IPS DF 4.7 (cell line): ENCODE measurements at regions not wholly inside any gene's neighbourhood (a gene's known extent, or its start where the extent isn't known, plus 50 kb on each side); places are given as distances from the start of the nearest gene placed in this dataset.

Source experiments
- DNase-seq: peaks from one replicate; pipeline ENCODE4 v3.0.0-alpha.2; 2013; ENCODE audit warnings: low spot score; ENCODE audit errors: extremely low read depth

DNA sequence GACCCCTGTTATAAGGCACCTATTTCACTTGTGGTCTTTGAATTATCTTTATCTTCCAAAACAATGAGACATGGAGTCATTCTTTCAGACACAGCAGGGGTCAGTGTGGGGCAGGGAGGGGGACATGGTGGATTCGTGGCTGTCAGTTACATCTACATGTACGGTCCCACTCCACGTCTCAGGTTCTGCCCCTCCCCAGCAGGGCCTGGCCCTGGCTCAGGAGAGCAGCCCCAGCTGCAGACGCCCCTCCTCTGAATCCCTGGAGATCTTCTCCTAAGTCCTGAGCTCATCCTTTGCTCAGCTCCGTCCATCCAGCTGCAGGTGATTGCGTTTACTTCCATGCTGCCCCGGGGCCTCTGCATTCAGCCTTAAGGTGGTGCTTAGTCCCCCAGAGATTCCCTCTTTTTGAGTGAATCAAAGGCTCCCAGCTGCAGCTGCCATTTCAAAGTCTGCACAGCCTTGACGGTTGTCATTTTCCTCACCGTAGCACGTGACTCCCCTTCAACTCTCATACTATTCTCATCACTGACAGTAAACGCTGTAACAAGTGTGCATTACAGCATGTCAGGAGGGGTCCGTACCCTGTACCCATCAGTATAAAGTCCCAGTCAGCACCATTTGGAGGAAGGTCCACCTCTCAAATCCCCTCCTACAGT lies 113.4 kb upstream of the TCERG1L start:
- DNase-seq, result no peak

DNA sequence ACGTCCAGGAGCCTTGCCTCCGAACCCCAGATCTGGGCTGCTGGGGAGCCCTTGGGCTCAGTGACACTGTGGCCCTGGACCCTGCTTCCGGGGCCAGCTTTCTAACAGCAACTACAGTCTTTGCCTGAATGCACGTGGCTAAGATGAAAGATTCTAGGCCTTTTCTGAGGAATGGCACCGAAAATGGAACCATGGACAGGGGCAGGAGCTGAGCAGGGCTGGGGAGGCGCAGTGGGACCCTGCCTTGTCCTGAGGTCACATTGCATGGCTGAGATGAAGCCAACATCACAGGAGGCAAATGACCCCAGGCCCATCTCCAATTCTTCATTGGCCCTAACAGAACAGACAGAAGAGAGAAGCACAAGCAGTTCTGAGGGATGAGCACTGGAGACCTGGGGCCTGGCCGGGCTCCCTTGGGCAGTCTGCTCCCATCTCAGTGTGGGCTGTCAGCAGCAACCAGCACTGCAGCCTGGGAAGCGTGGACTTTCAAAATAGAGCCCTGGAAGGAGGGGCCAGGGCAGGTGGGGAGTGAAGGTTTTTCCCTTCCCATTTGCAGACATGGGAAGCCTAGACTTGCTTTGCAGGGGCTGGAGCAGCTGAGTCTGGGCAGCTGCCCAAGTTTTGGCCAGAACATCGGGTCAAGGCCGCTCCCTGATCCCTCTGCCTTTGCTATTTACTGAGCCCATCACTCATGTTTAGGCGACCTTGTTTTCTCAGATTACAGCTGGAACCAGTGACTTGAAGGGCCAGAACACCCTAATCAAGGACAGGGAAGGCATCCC lies 114.4 kb upstream of the TCERG1L start:
- no peak for DNase-seq

DNA sequence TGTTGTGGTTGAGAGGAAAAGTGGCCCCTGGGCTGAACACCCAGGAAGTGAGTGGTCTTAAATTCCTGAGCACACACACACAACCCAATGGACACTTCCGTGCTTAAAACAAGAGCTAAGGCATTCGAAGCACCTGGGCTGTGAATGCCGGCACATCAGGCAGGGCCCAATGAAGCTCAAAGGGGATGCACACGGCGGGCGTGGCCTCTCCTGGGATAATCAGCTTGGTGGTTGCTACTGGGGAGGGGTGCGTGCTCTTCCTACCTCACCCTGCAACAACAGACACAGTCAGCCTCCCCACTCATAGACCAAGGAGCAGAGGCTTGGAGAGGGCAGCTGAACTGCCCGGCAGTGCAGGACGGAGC lies 115.0 kb upstream of the TCERG1L start:
- DNase-seq, result no peak

DNA sequence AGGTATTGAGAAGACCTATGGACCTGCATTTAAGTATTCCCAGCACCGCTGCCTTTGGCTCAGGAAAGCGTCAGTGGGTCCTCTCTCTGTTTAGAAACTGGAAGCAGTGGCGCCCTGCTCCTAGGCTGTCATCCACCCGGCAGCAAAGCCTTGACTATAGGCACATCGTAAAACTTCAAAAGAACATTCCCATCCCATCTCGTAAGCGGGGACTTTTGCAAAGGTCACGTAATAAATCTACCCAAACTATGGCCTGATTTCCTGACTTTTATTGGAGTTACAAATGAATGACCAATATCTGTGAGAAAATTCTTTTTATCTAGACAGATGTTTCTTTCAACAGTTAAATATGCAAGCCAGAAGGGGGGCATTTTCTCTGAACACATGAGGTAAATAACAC lies 115.8 kb upstream of the TCERG1L start:
- no peak for DNase-seq

DNA sequence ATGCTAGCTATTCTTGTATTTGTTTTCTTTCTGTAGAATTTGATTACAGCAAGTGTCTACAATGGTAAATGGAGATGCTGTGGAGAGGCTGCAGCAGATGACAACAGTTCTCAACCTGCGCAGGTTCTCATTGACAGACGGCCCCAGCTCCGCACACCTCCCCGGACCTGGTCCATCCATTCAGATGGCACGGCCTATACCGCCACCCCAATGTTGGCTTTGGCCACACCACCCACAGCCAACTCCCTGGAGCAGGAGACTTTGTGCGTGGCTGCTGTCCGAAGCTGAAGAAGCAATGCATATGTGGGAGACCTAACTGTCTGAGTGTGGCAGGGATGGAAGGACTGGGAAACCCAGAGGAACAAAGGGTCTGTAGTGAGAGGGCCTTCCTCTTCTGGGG lies 116.4 kb upstream of the TCERG1L start:
- no peak for DNase-seq

DNA sequence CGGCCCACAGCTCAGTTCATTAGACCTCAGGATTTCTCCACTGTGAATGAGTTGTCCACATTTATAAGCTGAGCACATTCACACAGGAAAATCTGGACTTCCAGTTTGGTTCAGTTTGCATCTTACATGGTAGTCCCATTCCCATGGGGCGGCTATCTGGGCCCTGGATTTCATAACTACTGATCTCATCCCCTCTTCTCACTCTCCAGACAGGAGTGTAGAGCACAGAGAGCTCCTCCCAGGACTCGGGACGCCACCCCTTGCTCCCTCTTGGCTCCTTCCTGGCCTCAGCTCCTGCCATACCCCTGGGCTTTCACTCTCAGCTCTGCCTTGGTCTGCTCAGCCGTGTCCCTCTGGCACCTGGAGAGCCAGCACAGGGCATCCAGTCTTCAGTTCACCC lies 117.6 kb upstream of the TCERG1L start:
- DNase-seq, result no peak

DNA sequence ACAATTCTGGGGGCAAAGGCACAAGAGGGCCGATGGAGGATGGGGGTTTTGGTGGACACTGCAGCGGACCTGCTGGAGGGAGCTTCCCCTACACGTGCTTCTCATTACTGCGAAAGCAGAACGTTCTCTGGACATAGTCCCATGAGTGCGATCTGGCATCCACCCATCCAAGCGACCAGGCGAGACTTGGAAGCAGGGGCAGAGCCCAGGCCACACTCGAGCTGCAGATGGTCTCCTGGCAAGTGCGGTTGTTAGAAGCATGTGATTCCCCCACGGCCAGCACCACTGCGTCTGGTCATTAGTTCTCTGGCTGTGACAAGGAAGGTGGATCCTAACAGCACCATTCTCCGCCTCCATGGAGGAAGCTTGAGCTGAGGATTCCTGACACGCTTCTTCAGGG lies 118.4 kb upstream of the TCERG1L start:
- DNase-seq, result no peak

DNA sequence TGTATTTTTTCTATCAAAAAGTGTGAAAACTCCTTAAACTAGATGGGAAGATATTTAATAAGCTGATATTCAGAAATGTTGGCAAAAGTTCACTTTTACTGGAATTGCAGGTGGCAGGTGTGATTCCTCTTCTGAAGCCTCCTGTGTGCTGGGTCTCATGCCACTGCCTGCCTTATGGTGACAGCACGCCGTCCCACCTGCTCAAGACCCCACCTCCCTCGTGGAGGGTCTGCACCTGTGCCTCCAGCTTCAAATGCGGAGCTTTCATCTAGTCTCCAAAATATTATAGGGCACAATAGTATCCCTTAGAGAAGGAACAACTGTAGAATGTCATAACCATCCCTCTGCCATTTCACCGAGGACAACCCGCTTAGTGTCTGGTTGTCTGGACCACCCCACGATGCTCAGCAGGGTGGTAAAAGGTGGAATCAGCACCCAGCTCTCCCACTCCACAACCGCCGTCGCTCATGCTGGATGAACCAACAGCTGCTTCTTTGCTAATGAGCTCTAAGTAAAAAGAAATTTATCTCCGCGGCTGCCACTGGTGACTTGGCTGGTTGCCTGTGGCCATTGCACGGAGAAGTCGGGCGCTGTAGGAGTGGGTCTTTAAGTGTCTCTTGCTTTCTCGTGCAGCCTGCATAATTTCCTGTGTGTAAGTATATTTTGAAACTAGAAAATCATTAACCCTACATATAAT lies 119.3 kb upstream of the TCERG1L start:
- DNase-seq, result no peak

DNA sequence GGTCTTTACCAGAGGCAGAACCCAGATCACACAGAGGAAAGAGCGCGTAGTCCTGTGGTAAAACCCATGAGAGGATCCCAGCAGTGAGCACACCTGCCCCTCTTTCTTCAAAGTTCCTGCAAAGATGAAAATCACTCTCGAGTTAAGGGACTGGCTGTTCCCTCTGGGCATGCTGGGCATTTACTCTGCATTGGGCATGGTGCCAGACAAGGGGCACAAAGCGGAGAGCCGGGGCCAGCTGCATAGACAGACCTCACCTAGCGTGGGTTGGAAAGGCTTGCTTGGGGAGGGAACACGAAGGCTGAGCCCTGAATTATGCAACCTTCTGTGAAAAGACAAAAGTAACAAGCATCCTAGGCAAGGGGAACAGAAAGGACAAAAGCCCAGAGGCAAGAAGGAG lies 120.0 kb upstream of the TCERG1L start:
- no peak for DNase-seq

DNA sequence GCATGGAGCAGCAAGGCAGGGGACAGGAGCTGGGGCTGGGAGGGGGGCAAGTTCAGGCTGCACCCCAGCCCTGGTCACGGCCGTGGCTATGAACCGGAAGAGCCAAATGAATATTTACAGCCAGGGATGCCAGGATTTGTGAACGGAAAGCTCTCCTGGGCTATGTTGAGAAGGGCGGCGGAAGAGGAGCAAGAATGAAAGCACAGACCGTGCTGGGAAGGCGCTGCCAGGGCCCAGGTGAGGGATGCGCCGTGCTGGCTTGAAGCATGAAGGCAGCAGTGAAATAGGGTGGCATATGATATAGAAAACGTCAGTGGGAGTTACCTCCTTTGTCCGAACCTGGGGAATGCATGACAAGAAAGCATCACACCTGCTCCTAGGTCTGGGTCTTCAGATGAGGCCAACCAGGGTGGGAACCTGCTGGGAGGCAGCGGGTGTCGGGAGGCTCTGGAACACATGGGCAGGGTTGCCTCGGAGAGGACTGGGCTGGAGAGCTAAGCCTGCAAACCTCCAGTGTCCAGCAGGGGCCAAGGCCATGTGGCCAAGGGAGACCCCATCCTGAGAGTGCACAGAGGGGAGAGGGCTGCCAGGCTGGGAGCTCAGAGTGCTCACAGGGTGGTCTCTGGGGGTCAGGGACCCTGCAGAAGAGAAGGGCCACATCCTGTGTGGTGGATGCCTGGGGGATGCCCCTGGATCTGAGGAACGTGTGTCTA lies 120.6 kb upstream of the TCERG1L start:
- no peak for DNase-seq

DNA sequence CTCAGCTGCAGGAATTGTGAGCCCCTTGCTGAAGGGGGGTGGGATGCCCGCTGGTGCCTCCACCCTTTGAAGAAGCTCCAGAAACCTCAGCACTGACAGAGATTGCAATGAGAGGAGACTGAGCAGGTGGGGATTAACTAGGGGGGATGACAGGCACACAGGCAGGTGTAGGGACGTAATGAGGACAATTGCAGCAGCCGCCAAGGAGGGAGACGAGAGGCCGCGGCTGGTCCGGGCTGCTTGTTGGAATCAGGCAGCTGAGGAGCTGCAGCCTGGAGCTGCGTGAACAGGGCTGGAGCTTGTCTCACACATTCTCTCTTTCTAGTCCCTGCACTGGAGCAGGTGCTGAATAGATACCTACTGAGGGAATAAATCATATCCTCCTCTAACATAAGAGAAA lies 122.0 kb upstream of the TCERG1L start:
- DNase-seq, result no peak

DNA sequence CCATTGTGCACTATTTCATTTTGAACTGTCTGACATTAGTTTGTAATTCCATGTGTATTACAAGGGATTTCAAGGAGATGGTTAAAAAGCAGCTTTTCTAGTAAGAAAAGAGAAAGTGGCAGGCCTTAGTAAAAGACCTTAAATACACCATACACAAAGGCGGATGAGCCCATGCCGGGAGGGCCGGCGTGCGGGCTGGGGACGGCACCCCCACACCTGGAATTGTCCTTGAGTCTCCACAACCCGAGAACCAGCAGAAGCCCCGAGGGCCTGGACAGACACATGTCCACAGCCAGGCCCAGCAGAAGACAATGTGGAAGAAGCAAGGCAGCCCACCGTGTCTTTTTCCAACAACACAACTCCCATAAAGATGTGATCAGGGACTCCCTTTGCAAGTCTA lies 123.7 kb upstream of the TCERG1L start:
- no peak for DNase-seq

DNA sequence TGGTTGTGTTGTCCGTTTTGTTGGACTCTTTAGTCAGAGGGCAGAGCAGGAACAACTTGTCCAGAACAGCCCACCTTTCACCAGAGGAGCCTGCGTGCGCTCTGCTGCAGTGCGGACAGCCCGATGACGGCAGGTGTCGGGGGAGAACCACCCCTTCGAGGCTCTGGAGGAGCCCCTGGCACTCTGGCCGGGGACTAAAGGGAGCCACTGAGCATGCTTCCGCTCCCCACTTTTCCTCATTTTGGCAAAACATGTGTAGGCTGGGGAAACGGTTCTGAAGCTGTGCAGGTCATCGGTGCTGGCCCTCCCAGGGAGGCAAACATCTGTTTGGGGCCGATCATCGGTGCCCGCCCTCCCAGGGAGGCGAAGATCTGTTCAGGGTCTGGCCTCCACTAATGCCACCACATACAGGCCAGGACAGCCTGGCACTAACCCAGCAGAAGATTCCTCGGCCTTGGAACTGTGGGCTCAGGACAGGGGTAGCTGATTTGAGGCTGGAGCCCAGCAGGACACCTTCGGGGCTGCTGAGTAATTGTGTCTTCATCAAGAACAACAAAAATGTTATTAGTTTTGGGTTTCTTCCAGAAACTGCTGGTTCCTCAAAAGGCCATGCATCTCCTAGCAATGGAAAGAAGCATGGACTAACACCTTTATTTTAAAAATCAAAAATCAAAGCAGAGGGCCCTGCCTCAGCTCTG lies 124.4 kb upstream of the TCERG1L start:
- DNase-seq, result no peak

DNA sequence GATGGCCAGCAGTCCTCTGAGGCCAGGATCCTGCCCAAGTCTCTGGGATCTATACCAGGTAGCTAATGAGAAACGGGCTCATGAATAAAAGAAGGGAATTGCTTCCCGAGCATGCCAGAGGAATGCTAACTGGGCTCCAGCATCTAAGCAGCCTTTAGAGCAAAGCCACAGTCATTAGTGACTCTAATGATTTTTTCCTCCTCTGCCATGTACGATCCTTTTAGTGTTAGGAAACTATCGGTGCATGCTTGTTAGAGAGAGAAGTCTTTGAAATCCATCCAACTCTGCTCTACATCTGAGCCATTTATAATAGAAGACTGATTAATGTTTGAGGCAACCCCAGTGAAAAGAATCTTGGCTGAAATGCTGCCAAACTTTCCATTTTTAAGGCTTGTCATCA lies 124.9 kb upstream of the TCERG1L start:
- no peak for DNase-seq

DNA sequence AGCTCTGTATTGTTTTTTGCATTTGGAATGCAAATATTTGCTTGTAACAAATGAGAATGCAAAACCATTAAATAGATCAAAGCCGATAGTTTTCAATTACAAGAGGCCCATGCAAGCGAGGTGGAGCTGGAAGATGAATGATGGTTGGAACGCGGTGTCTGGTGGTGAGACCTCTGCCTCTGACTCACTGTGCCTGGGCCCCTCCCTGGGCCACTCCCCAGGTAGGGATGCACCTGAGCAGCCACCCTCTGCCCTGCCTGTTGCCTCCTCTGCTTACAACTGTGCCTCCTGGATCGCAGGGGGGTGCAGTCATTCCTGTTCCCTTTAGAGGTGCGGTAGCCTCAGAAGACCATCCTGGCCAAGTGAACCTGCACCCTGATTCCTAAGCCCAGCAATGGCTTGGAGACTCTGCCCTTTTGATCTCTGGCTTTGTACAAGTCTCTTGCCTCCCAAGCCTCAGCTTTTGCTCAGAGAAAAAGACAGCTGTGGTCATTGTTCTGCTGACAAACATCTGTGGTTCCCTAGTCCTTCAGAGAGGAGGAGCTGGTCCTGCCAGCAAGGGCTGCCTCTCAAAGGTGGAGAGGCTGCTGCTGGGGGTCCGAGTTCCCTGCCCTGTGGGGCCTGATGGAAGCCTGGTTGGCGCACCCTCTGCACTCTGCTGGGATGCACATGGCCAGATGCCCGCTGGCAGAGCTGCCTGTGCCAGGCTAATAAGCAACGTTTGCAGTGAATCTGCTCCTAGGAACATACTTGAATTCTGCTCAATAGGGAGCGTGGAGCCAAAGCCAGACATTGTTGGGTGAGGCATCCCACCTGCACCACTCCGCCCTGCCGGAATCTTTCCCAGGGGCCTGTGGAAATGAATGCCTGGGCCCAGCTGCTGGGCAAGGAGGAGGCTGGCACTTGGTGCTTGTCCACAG lies 126.3 kb upstream of the TCERG1L start:
- no peak for DNase-seq

DNA sequence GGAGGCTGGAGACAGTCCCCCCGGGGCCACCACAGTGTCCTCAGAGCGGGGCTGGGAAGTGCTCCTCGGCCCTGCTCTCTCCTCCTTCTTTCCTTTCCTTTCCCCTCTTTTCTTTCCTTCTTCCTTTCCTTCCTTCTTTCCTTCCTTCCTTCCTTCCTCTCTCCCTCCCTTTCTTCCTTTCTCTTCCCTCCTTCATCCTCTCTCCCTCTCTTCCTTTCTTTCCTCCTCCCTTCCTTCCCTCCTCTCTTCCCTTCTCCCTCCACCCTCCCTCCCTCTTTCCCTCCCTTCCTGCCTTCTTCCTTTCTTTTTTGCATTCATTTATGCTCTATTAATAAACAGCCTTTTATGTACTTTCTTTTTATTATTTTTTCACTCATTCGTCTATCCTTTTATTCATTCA lies 127.1 kb upstream of the TCERG1L start:
- no peak for DNase-seq

DNA sequence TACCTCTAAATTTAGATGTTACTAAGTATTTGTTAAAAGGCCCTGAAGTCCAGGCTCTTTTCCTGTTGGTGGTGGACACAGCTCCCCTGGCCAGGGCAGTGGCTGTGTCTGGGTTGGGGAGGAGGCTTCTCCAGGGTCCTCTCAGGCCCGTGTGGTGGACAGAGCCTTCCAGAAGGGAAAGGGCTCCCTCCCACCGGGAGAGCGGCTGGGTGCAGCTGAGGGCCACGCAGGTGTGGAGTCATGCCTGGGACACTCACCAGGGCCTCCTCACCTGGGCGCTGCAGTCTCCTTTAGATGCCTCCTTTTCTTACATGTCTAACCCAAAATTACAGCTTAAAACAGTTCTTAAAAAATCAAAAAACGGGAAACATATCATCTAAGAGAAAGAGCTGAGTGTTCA lies 128.2 kb upstream of the TCERG1L start:
- DNase-seq, result no peak

DNA sequence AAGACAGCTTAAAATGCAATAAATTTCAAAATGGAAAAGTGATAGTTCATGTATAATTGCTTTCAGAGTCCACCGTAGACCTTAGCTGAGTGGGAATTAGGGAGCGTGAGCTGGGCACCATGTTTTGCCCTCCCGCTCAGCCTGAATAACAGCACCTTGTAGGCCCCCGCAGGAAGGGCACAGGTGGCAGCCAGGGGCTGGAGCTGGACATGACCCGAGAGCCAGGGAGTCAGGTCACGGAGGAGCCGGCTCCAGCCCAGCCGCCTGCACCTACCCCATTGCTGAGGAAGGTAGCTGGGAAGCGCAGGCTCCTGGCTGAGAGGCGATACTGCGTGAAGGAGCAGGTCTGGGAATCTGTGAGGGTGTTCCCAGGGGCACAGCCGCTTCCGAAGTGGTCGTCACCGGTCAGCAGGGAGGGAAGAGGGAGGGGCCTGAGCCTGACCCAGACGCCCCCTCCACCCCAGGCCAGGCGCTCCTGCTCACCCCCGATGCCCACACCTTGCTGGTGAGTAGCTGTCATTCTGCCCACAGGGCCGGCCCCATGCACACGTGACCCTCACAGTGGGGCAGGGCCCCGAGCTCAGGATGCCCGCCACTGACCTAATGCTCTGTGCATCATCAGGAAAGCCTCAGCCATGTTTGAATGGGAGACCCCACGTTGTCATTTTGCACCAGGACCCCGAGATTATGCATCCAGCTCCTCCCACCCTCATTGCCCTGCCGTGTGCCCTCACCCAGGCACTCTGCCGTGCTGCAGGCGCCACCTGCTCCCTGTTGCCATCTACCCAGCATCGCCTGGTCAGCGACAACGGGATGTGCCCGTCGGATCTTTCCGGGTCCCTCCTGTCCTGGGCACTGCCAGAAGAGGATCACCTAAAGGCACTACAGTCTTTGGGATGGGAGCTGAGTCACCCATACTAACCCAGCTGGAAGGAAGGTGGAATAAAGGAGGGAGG lies 129.2 kb upstream of the TCERG1L start:
- DNase-seq, result no peak

DNA sequence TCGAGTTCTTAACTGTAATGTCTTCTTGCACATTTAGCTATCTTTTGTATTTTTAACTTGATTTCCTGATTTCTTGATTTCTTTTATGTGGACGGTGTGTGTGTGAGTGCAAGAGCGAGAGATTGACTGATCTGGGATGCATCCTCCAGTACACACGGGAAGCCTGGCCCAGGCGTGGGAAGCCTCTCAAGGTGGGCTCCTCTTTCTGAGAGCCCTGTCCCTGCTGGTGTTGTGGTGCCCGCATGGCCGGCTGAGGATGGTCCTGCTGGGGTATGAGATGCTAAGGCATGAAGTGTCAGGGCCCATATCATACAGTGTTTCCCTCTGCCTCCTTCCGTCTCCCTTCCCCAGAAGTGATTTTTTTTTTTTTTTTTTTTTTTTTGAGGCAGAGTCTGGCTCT lies 130.8 kb upstream of the TCERG1L start:
- DNase-seq, result no peak
